Right renal pelvis (tissue), 4 donors: ENCODE measurements at regions not wholly inside any gene's neighbourhood (a gene's known extent, or its start where the extent isn't known, plus 50 kb on each side); places are given as distances from the start of the nearest gene placed in this dataset.

Source experiments
- DNase-seq, 4 donors: peaks; one replicate each; pipeline ENCODE4 v3.0.0-alpha.2; 2013; ENCODE audit warnings: low read depth in 4 of 4, low spot score in 3 of 4, missing footprints in 1 of 4

GRCh38 chr4:81621490-81621889, 149.8 kb upstream of the RASGEF1B start:
- DNase-seq, result no peak

GRCh38 chr4:81620442-81620841, 148.7 kb upstream of the RASGEF1B start:
- DNase-seq, result no peak

DNA sequence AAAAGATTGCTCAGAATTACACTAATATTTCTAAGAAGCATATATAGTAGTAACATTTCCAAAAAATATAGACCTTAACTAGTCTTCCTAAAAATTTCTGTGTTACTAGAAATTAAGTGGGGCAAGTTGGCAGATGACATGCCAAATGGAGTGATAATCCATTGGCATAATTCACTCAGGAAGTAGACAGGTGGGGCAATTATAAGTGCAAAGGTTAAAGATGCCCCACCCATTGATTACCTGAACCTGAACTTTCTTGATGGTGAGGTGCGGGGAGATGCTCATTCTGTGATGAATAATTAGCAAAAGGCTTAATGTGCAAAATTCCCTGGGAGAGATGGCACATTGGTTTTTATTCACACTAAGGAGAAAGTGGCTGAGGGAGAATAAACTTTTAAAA, 145.8 kb upstream of the RASGEF1B start:
- DNase-seq, result no peak

- DNase-seq, result no peak
Measured at GRCh38 chr4:81611221-81611620, 139.5 kb upstream of the RASGEF1B start.

- no peak for DNase-seq
Measured at GRCh38 chr4:81609844-81610243, 138.1 kb upstream of the RASGEF1B start.

- no peak for DNase-seq
Measured at GRCh38 chr4:81607950-81608349, 136.2 kb upstream of the RASGEF1B start.

DNA sequence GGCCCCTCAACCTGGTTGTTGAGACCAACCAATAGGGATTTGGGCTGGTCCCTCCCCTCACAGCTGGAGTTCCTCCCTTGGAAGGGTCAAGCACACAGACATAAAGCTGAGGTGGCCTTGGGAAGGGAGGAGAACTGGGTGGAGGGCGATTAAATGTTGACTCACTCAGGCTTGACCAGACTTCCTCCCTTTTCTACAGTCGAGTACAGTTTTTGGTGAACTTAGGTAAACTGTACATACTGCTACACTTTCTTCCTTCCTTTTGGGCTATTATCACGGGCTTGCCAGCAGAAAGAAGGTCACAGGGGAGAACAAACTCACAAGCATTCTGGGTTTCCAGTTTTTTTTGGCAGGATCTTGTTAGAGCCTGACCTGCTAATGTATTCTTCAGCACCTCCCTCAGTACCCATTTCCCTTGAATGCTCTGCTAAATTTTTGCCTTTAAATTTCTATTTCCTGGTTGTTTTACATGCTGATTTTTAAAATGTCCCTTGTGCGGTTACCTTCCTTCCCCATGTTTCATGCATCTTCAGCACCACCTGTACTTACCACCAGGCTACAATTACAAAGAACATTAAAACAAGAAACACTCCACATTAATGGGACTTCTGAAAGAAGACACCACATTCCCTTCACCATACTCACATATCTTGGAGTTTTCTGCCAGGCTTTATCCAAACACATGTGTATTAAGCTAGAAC, 135.2 kb upstream of the RASGEF1B start:
- DNase-seq, result peak in 2 of 4 donors; percentile 49 to 67

DNA sequence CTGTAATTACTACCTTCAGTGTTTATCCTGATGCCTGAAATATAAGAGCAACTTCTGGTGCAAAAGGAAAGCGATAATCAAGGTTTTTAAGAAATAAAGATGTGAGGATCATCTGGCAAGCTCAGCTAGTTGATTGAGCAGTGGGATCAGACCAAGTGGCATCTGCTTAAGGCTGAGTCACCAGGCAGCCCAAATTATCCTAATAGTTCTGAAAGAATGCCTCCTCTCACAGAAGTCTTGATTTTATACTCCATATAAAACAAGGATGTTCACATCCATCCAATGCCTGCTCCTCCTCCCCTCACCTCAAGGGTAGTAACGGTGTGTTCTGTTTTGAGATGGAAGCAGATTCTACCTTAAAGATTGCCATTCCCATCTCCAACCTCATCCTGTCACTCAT, 134.5 kb upstream of the RASGEF1B start:
- no peak for DNase-seq

GRCh38 chr4:81605271-81605670, 133.6 kb upstream of the RASGEF1B start:
- no peak for DNase-seq

- no peak for DNase-seq
Measured at GRCh38 chr4:81604683-81605218, 133.0 kb upstream of the RASGEF1B start.

- no peak for DNase-seq
Measured at GRCh38 chr4:81602854-81603253, 131.1 kb upstream of the RASGEF1B start.

GRCh38 chr4:81601358-81601694, 129.6 kb upstream of the RASGEF1B start:
- DNase-seq, result no peak

- DNase-seq, result peak in 3 of 4 donors; percentile 49 to 59 (median 51)
Measured at GRCh38 chr4:81600520-81601357, 129.0 kb upstream of the RASGEF1B start.

DNA sequence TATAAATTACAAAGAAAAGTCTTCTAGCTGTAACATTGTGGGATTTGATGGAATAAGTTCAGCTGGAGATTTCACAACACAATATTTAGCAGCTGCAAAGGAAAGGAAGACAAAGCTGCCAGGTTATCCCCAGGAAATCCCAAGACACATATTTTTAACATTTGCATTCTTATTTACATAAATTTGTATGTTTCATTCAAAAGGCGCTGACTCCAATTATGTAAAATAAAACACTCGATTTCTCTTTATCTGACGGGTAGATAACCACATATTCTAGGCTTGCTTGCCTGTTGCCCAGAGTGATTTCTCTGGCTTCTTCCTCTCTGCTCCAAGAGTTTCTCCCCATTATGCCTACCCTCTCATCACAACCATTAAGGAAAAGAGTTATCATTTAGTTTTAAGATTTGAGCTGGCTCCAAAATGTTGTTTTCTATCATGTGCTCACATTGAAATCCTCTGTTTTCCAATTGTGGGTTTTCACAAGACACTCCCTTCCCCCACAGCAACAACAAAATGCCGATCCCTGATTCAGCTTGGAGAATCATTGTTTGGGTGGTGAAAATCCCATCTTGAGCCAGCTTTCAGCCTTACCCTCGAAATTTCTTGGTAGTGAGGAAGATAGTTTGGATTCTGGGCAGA, 128.2 kb upstream of the RASGEF1B start:
- no peak for DNase-seq

DNA sequence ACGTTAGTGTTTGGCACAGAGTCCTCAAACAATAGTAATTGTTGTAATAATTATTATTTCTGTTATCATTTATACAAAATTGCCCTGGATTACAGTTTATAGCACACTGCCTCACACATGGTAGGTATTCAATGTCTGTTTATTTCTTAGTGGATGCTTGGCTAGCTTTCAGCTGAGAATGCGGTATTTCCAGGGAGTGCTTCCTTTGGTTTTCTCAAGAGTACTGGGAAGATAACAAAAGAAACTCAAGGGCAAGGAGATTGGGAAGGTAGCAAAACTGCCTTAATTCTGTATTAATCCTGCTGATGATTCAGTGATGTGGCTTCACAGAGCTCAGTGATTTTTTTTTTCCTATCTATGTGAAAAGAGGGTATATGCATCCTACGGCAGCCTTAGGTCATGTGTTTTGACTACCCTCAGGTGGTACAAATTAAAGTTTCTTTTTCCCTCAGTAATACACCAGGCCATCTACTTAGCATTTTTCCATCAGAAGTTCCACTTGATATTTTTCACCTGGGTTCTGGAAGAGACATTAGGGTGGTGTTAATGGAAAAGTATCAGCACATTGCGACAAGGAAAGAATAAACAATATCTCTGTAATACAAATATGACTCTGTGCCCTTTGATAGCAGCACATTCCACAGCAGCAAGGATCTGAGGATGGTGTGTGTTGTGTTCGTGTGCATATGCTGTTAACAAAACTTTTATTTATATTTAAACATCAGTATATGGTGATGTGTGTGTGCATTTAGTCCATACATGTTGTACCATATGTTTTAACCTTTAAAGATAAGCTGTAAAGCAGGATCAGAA, 124.3 kb upstream of the RASGEF1B start:
- DNase-seq, result no peak

- no peak for DNase-seq
Measured at GRCh38 chr4:81595287-81595686, 123.6 kb upstream of the RASGEF1B start.

DNA sequence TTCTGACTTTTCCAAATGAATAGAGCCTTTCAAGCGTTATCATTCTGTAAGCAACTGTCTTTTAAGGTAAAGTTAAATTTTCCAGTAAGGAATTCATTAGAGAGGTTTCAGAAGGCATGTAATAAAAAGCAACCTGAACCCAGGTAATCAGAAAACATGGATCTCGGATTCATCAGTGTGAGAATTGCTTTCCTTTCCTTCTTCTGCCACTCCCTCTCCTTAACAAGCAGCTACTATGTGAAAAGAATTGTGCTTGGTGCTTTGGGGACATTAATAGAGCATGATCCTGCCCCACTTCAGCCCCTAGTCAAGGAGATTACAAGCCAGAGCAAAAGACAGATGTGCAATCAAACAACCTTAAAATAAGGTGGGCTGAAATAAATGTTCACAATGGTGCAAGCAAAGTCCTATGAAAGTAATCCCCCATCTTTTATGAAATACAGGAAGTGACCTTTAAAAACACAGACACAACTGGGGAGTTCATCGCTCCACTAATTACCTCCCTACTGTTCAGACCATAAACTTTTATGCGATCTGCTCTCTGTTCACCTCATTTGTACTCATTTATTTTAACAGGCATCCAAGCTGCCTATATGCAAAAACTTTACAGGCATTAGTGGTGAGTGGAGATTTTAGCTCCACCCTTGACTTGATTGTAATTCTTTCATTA, 122.9 kb upstream of the RASGEF1B start:
- DNase-seq, result no peak

- DNase-seq, result no peak
Measured at GRCh38 chr4:81592701-81593100, 121.0 kb upstream of the RASGEF1B start.

DNA sequence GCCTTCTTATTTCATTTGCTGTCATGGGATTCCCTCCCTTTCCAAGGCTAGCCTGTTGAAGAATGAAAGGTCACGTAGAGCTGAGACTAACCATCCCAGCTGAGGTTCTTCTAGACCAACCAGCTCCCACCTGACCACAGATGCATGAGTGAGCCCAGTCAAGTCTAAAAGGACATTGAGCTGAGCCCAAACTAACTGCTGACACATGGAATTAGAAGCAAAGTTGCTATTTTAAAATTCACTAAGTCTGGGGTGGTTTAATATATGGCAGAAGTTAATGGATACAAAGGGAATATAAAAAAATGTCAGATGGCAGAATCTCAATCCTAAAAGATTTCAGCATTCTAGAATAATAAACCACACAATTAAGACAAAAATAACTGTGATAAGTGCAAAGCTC, 118.9 kb upstream of the RASGEF1B start:
- DNase-seq, result no peak

- DNase-seq, result no peak
Measured at GRCh38 chr4:81589262-81589661, 117.6 kb upstream of the RASGEF1B start.
